Erythroblast (primary cell): ENCODE measurements at regions not wholly inside any gene's neighbourhood (a gene's known extent, or its start where the extent isn't known, plus 50 kb on each side); places are given as distances from the start of the nearest gene placed in this dataset.

Experiments
- GATA1 ChIP-seq: IDR thresholded peaks from 2 replicates; pipeline ENCODE4 v1.6.1; 2011; ENCODE audit warnings: low read depth, mild to moderate bottlenecking, control low read depth, low read length, moderate library complexity
- POLR2A ChIP-seq: IDR thresholded peaks from 2 replicates; pipeline ENCODE4 v1.6.1; 2011; ENCODE audit warnings: mild to moderate bottlenecking, low read length

GRCh38 chr3:157807280-157807679 lies 298.9 kb downstream of the SHOX2 start:
- TF ChIP-seq POLR2A (no peak), GATA1 (no peak)
